A673 (cell line): ENCODE measurements at regions not wholly inside any gene's neighbourhood (a gene's known extent, or its start where the extent isn't known, plus 50 kb on each side); places are given as distances from the start of the nearest gene placed in this dataset.

Source experiments
- BruUV-seq: library from RNA; stranded (reverse); fragments of 400-500 nt; replicated peaks from 2 replicates; lab custom pipeline; 2021; lab: Mats Ljungman, UMichigan
- CTCF ChIA-PET: fragments of 300-600 bp; sonication (Branson Sonifier 250); formaldehyde crosslinking; loops from one replicate; lab custom pipeline; 2022; ENCODE audit warnings: antibody characterized with exemption; lab: Charles Lee
- POLR2A ChIA-PET: fragments of 300-600 bp; sonication (Branson Sonifier 250); formaldehyde crosslinking; loops from one replicate; lab custom pipeline; 2022; ENCODE audit warnings: antibody characterized with exemption; ENCODE audit not compliant: low non-redundant PET; lab: Charles Lee
- DNase-seq: peaks from one replicate; pipeline ENCODE4 v3.0.0-alpha.2; 2015; ENCODE audit warnings: low spot score
- H3K27ac ChIP-seq: fragments of 200-600 bp; sonication (generic); 2 replicates; pipeline ENCODE4 v1.5.1; 2016; ENCODE audit warnings: mixed run types, low read depth, mild to moderate bottlenecking, mixed read lengths, antibody characterized with exemption, low read length; ENCODE audit not compliant: poor library complexity, severe bottlenecking
- H3K27me3 ChIP-seq: fragments of 200-600 bp; sonication (generic); replicated peaks from 2 replicates; pipeline ENCODE4 v1.6.1; 2017; ENCODE audit warnings: mixed run types, low read depth, mild to moderate bottlenecking, mixed read lengths, antibody characterized with exemption, low read length; ENCODE audit not compliant: insufficient read depth, poor library complexity
- H3K36me3 ChIP-seq: fragments of 200-600 bp; sonication (generic); 2 replicates; pipeline ENCODE4 v1.6.1; 2016; ENCODE audit warnings: mixed run types, mild to moderate bottlenecking, mixed read lengths, antibody characterized with exemption, low read length; ENCODE audit not compliant: insufficient read depth, poor library complexity, severe bottlenecking
- H3K4me1 ChIP-seq: fragments of 200-600 bp; sonication (generic); 2 replicates; pipeline ENCODE4 v1.6.1; 2017; ENCODE audit warnings: mixed run types, mild to moderate bottlenecking, mixed read lengths, antibody characterized with exemption, low read length; ENCODE audit not compliant: insufficient read depth, poor library complexity, severe bottlenecking
- H3K4me3 ChIP-seq: fragments of 200-600 bp; sonication (generic); 2 replicates; pipeline ENCODE4 v1.5.1; 2016; ENCODE audit warnings: low read depth, mixed run types, mild to moderate bottlenecking, mixed read lengths, low read length; ENCODE audit not compliant: poor library complexity, severe bottlenecking
- H3K9me3 ChIP-seq: fragments of 200-600 bp; sonication (generic); 2 replicates; pipeline ENCODE4 v1.6.1; 2016; ENCODE audit warnings: mixed run types, low read depth, mild to moderate bottlenecking, mixed read lengths, antibody characterized with exemption, low read length; ENCODE audit not compliant: poor library complexity, severe bottlenecking
- CTCF ChIP-seq: fragments of 300-800, 200-600 bp; sonication (generic); conservative IDR thresholded peaks from 2 replicates; pipeline ENCODE4 v1.5.1; 2017; ENCODE audit warnings: low read depth, mild to moderate bottlenecking, antibody characterized with exemption, low read length, moderate library complexity, mixed read lengths
- EZH2 ChIP-seq: fragments of 200-600 bp; sonication (generic); IDR thresholded peaks from 2 replicates; pipeline ENCODE4 v1.6.1; 2017; ENCODE audit warnings: borderline replicate concordance, low read depth, mild to moderate bottlenecking, mixed read lengths, antibody characterized with exemption, low read length; ENCODE audit not compliant: poor library complexity, severe bottlenecking
- intact Hi-C: fragments of 100-400 bp; cut with micrococcal nuclease; formaldehyde crosslinking; loops from one replicate; pipeline ENCODE4 v1.10.0; 2022; ENCODE audit not compliant: unreplicated experiment

DNA sequence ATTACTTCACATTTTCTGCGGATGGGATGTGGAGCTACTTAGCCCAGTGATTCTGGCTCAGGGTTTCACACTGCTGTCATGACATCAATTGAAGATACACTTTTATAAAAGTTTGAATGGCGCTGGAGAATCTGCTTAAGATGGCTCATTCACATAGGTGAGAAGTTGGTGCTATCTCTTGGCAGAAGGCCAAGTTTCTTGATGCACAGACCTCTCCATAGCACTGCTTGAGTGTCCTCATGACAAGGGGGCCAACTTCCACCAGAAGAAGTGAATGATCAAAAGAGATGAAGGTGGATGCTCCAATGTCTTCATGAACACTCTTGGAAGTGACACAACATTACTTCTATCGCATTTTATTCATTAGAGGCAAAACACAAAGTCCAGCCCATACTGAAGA is 403.7 kb upstream of the CCNG1 start:
- no peak overlapping the region for H3K27ac ChIP-seq
- H3K4me3 ChIP-seq, result no peak overlapping the region
- ChIA-PET POLR2A (no interaction called here), CTCF (no interaction called here)
- H3K27me3 ChIP-seq, result no peaks in the 10 kb centered on the region
- no peaks in the 10 kb centered on the region for H3K4me1 ChIP-seq
- DNase-seq, result no peak
- no peak for TF ChIP-seq EZH2
- TF ChIP-seq CTCF, result no peak
- H3K36me3 ChIP-seq, result no peaks in the 10 kb centered on the region
- no peaks in the 10 kb centered on the region for H3K9me3 ChIP-seq
- no TSS peak for BruUV-seq
- intact Hi-C loops, result no loop called here

DNA sequence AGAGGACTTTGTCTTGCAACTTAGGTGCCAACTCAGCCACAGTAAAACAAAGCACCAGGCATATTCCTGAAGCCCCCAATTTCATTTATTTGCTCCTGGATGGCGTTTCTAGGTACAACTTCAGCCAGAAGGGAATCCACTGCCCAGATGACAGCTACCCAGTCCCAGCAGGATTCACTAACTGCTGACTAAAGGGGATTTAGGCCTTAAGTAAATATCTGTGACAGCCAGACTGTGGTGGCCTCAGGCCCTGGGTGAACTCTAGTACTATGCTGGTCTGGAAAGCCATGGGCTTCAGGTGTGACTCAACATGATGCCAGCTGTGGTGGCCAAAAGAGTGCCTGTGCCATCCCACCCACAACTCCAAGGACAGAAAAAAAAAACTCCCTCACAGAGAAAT is 396.1 kb upstream of the CCNG1 start:
- BruUV-seq, result no TSS peak
- Histone ChIP-seq H3K4me3 (no peak overlapping the region), H3K9me3 (no peaks in the 10 kb centered on the region), H3K27ac (no peak overlapping the region), H3K27me3 (no peaks in the 10 kb centered on the region), H3K4me1 (no peaks in the 10 kb centered on the region), H3K36me3 (no peaks in the 10 kb centered on the region)
- intact Hi-C loops, result no loop called here
- TF ChIP-seq CTCF (no peak), EZH2 (no peak)
- CTCF ChIA-PET, result no interaction called here
- POLR2A ChIA-PET, result no interaction called here
- DNase-seq, result no peak

- ChIA-PET CTCF (no interaction called here), POLR2A (no interaction called here)
- intact Hi-C loops, result no loop called here
- no peaks in the 10 kb centered on the region for H3K36me3 ChIP-seq
- no TSS peak for BruUV-seq
- no peaks in the 10 kb centered on the region for H3K9me3 ChIP-seq
- no peak overlapping the region for H3K27ac ChIP-seq
- DNase-seq, result no peak
- no peaks in the 10 kb centered on the region for H3K27me3 ChIP-seq
- TF ChIP-seq EZH2 (no peak), CTCF (peak; percentile 30; the same call in 1 of the 2 replicates)
- no peaks in the 10 kb centered on the region for H3K4me1 ChIP-seq
- no peak overlapping the region for H3K4me3 ChIP-seq
Observed at GRCh38 chr5:163079618-163080017, 357.8 kb upstream of the CCNG1 start.
